Fibroblast of lung (primary cell): ENCODE measurements at regions not wholly inside any gene's neighbourhood (a gene's known extent, or its start where the extent isn't known, plus 50 kb on each side); places are given as distances from the start of the nearest gene placed in this dataset.

ENCODE experiments used
- DNase-seq, 2 donors: peaks; one replicate each; pipeline versions ENCODE4 v3.0.0 to v3.0.0-alpha.2; 2010; ENCODE audit warnings: low read depth in 2 of 2
- H2AFZ ChIP-seq: 2 replicates; pipeline ENCODE4 v1.5.1; 2012; ENCODE audit warnings: low read length, control low read depth, inconsistent platforms
- H3K27ac ChIP-seq: 2 replicates; pipeline ENCODE4 v1.5.1; 2011; ENCODE audit warnings: low read length, control low read depth; ENCODE audit not compliant: insufficient read depth
- H3K27me3 ChIP-seq: 2 replicates; pipeline ENCODE4 v1.5.1; 2011; ENCODE audit warnings: mild to moderate bottlenecking, low read length; ENCODE audit not compliant: control insufficient read depth, insufficient read depth
- H3K36me3 ChIP-seq: 2 replicates; pipeline ENCODE4 v1.5.1; 2011; ENCODE audit warnings: low read length; ENCODE audit not compliant: control insufficient read depth, insufficient read depth
- H3K4me1 ChIP-seq: 2 replicates; pipeline ENCODE4 v1.5.1; 2011; ENCODE audit warnings: low read length; ENCODE audit not compliant: control insufficient read depth, insufficient read depth; ENCODE audit errors: extremely low read depth
- H3K4me2 ChIP-seq: 2 replicates; pipeline ENCODE4 v1.5.1; 2011; ENCODE audit warnings: low read length, control low read depth; ENCODE audit not compliant: insufficient read depth; ENCODE audit errors: extremely low read depth
- H3K4me3 ChIP-seq, 4 experiments: fragments of 200-600 bp in 1 of 4; sonication (generic) in 1 of 4; replicated peaks in 1 of 4; 2 replicates each; pipeline ENCODE4 v1.5.1; 2011 to 2016; ENCODE audit warnings: low read length in 4 of 4, low read depth in 3 of 4, mild to moderate bottlenecking in 3 of 4, control low read depth in 2 of 4, inconsistent platforms in 1 of 4, mixed read lengths in 1 of 4; ENCODE audit not compliant: insufficient read depth in 1 of 4; ENCODE audit errors: control extremely low read depth in 1 of 4
- H3K79me2 ChIP-seq: 2 replicates; pipeline ENCODE4 v1.5.1; 2012; ENCODE audit warnings: mild to moderate bottlenecking, low read length, inconsistent platforms; ENCODE audit not compliant: control insufficient read depth, insufficient read depth
- H3K9ac ChIP-seq: 2 replicates; pipeline ENCODE4 v1.5.1; 2011; ENCODE audit warnings: mild to moderate bottlenecking, low read length, control low read depth; ENCODE audit not compliant: insufficient read depth
- H3K9me3 ChIP-seq: 2 replicates; pipeline ENCODE4 v1.5.1; 2012; ENCODE audit warnings: low read depth, low read length; ENCODE audit not compliant: control insufficient read depth, insufficient read depth
- H4K20me1 ChIP-seq: 2 replicates; pipeline ENCODE4 v1.5.1; 2011; ENCODE audit warnings: low read length; ENCODE audit not compliant: control insufficient read depth, insufficient read depth; ENCODE audit errors: extremely low read depth
- CTCF ChIP-seq, 2 donors: IDR thresholded peaks in 1 of 2; conservative IDR thresholded peaks in 1 of 2; 1 replicate in 1 of 2; 2 replicates in 1 of 2; pipeline ENCODE4 v1.5.1; 2011 to 2012; ENCODE audit warnings: low read length in 2 of 2, control low read depth in 1 of 2, inconsistent platforms in 1 of 2, low read depth in 1 of 2, mild to moderate bottlenecking in 1 of 2
- EZH2 ChIP-seq: IDR thresholded peaks from 2 replicates; pipeline ENCODE4 v1.5.1; 2012; ENCODE audit warnings: low read length, control low read depth, mild to moderate bottlenecking; ENCODE audit errors: missing control alignments

GRCh38 chr12:125978286-125978685, 913.1 kb downstream of the AACS start:
- no peak for TF ChIP-seq CTCF (conservative IDR thresholded peaks at IDR 0.05 in 1 of 2, IDR thresholded peaks at IDR 0.05 in 1 of 2; ENCODE audit: low read depth in 1 of 2, low read length in 2 of 2)
- no peak for TF ChIP-seq EZH2
- Histone ChIP-seq H3K9me3 (no peaks in the 10 kb centered on the region), H3K27ac (no peak overlapping the region), H3K36me3 (no peaks in the 10 kb centered on the region), H3K4me2 (no peak overlapping the region), H4K20me1 (no peaks in the 10 kb centered on the region), H3K27me3 (no peaks in the 10 kb centered on the region), H3K4me3 (no peak overlapping the region), H3K9ac (no peak overlapping the region), H3K79me2 (no peaks in the 10 kb centered on the region), H3K4me1 (no peaks in the 10 kb centered on the region), H2AFZ (no peak overlapping the region)
- no peak for DNase-seq

GRCh38 chr12:125981610-125982253, 916.5 kb downstream of the AACS start:
- DNase-seq = no peak
- TF ChIP-seq CTCF (conservative IDR thresholded peaks at IDR 0.05 in 1 of 2, IDR thresholded peaks at IDR 0.05 in 1 of 2; ENCODE audit: low read depth in 1 of 2, low read length in 2 of 2) = no peak
- TF ChIP-seq EZH2 = no peak
- no peaks in the 10 kb centered on the region for H3K36me3 ChIP-seq
- no peaks in the 10 kb centered on the region for H3K4me1 ChIP-seq
- no peak overlapping the region for H3K27ac ChIP-seq
- H3K4me2 ChIP-seq = no peak overlapping the region
- H4K20me1 ChIP-seq = no peaks in the 10 kb centered on the region
- H3K79me2 ChIP-seq = no peaks in the 10 kb centered on the region
- no peaks in the 10 kb centered on the region for H3K27me3 ChIP-seq
- H2AFZ ChIP-seq = no peak overlapping the region
- H3K9me3 ChIP-seq = no peaks in the 10 kb centered on the region
- H3K9ac ChIP-seq = no peak overlapping the region
- H3K4me3 ChIP-seq = no peak overlapping the region

GRCh38 chr12:125983094-125983783, 918.0 kb downstream of the AACS start:
- H3K4me3 ChIP-seq = no peak overlapping the region
- TF ChIP-seq CTCF (conservative IDR thresholded peaks at IDR 0.05 in 1 of 2, IDR thresholded peaks at IDR 0.05 in 1 of 2; ENCODE audit: low read depth in 1 of 2, low read length in 2 of 2) = no peak
- no peak for TF ChIP-seq EZH2
- H3K27ac ChIP-seq = no peak overlapping the region
- H2AFZ ChIP-seq = no peak overlapping the region
- no peak overlapping the region for H3K9ac ChIP-seq
- H3K79me2 ChIP-seq = no peaks in the 10 kb centered on the region
- no peak overlapping the region for H3K4me2 ChIP-seq
- H3K36me3 ChIP-seq = no peaks in the 10 kb centered on the region
- peak in 1 of 2 donors; percentile 79 for DNase-seq
- H3K27me3 ChIP-seq = no peaks in the 10 kb centered on the region
- H3K9me3 ChIP-seq = no peaks in the 10 kb centered on the region
- no peaks in the 10 kb centered on the region for H3K4me1 ChIP-seq
- no peaks in the 10 kb centered on the region for H4K20me1 ChIP-seq
